NCI-H2196 (cell line): ENCODE measurements at regions not wholly inside any gene's neighbourhood (a gene's known extent, or its start where the extent isn't known, plus 50 kb on each side); places are given as distances from the start of the nearest gene placed in this dataset.

Source experiments
- DNase-seq: peaks from one replicate; lab custom pipeline; 2025; ENCODE audit not compliant: unreplicated experiment; lab: John Stamatoyannopoulos, UW

- DNase-seq = no peak
These were observed 151.0 kb downstream of the COX7C start for GRCh38 chr5:86768699-86769202.

GRCh38 chr5:86780018-86780417 lies 162.3 kb downstream of the COX7C start:
- no peak for DNase-seq

- no peak for DNase-seq
These were observed 169.2 kb downstream of the COX7C start for GRCh38 chr5:86786955-86787354.

- no peak for DNase-seq
These were observed 177.9 kb downstream of the COX7C start for GRCh38 chr5:86795659-86796058.

GRCh38 chr5:86797677-86798076 lies 179.9 kb downstream of the COX7C start:
- no peak for DNase-seq

- no peak for DNase-seq
These were observed 188.5 kb downstream of the COX7C start for GRCh38 chr5:86806206-86806605.

- no peak for DNase-seq
These were observed 189.6 kb downstream of the COX7C start for GRCh38 chr5:86807046-86808031.

GRCh38 chr5:86814315-86814714 lies 196.6 kb downstream of the COX7C start:
- DNase-seq = no peak

- DNase-seq = no peak
These were observed 197.2 kb downstream of the COX7C start for GRCh38 chr5:86814907-86815306.

GRCh38 chr5:86824637-86825036 lies 206.9 kb downstream of the COX7C start:
- no peak for DNase-seq

- no peak for DNase-seq
These were observed 213.4 kb downstream of the COX7C start for GRCh38 chr5:86831128-86831527.

GRCh38 chr5:86833868-86834267 lies 216.1 kb downstream of the COX7C start:
- no peak for DNase-seq

- no peak for DNase-seq
These were observed 219.9 kb downstream of the COX7C start for GRCh38 chr5:86837610-86838009.

- DNase-seq = no peak
These were observed 220.3 kb downstream of the COX7C start for GRCh38 chr5:86838083-86838482.

GRCh38 chr5:86841000-86841644 lies 223.4 kb downstream of the COX7C start:
- DNase-seq = no peak

GRCh38 chr5:86858442-86858841 lies 240.7 kb downstream of the COX7C start:
- no peak for DNase-seq

GRCh38 chr5:86861512-86861911 lies 243.8 kb downstream of the COX7C start:
- DNase-seq = no peak

GRCh38 chr5:86862093-86862492 lies 244.4 kb downstream of the COX7C start:
- DNase-seq = no peak

- DNase-seq = no peak
These were observed 246.3 kb downstream of the COX7C start for GRCh38 chr5:86864051-86864450.

GRCh38 chr5:86865256-86865785 lies 247.6 kb downstream of the COX7C start:
- DNase-seq = no peak

- DNase-seq = no peak
These were observed 248.3 kb downstream of the COX7C start for GRCh38 chr5:86866036-86866435.

- DNase-seq = no peak
These were observed 251.5 kb downstream of the COX7C start for GRCh38 chr5:86869268-86869667.
